CD14-positive monocyte (primary cell): ENCODE measurements at regions not wholly inside any gene's neighbourhood (a gene's known extent, or its start where the extent isn't known, plus 50 kb on each side); places are given as distances from the start of the nearest gene placed in this dataset.

Experiments used
- DNase-seq, 3 donors: peaks; one replicate each; pipeline ENCODE4 v3.0.0-alpha.2; 2011 to 2022
- H2AFZ ChIP-seq: 2 replicates; pipeline ENCODE4 v1.6.0; 2012; ENCODE audit warnings: mild to moderate bottlenecking, low read depth, low read length, inconsistent platforms; ENCODE audit not compliant: insufficient read depth, poor library complexity, severe bottlenecking
- H3K27ac ChIP-seq, 2 donors: 1 replicate in 1 of 2; 2 replicates in 1 of 2; pipeline ENCODE4 v1.5.1; 2012 to 2013; ENCODE audit warnings: low read length in 2 of 2, control low read depth in 1 of 2, inconsistent platforms in 1 of 2, low read depth in 1 of 2, mild to moderate bottlenecking in 1 of 2
- H3K27me3 ChIP-seq, 2 donors: one replicate each; pipeline versions ENCODE4 v1.6.0 to v1.6.1; 2011 to 2013; ENCODE audit warnings: low read length in 2 of 2; ENCODE audit not compliant: control insufficient read depth in 2 of 2, insufficient read depth in 2 of 2
- H3K36me3 ChIP-seq, 2 donors: replicated peaks in 1 of 2; 1 replicate in 1 of 2; 2 replicates in 1 of 2; pipeline versions ENCODE4 v1.5.1 to v1.6.1; 2012 to 2013; ENCODE audit warnings: low read length in 2 of 2, control low read depth in 1 of 2, inconsistent platforms in 1 of 2, mild to moderate bottlenecking in 1 of 2; ENCODE audit not compliant: insufficient read depth in 2 of 2, control insufficient read depth in 1 of 2
- H3K4me1 ChIP-seq, 2 donors: 1 replicate in 1 of 2; 2 replicates in 1 of 2; pipeline versions ENCODE4 v1.5.1 to v1.6.1; 2012 to 2013; ENCODE audit warnings: low read length in 2 of 2, control low read depth in 1 of 2, inconsistent platforms in 1 of 2, mild to moderate bottlenecking in 1 of 2, moderate library complexity in 1 of 2; ENCODE audit not compliant: insufficient read depth in 2 of 2, control insufficient read depth in 1 of 2
- H3K4me2 ChIP-seq: replicated peaks from 2 replicates; pipeline ENCODE3; 2012; ENCODE audit warnings: low read length, moderate library complexity, mild to moderate bottlenecking; ENCODE audit not compliant: poor library complexity, severe bottlenecking; ENCODE audit errors: extremely low read depth
- H3K4me3 ChIP-seq, 3 experiments: fragments of 200-600 bp in 1 of 3; sonication (generic) in 1 of 3; replicated peaks in 1 of 3; 1 replicate in 2 of 3; 2 replicates in 1 of 3; pipeline ENCODE4 v1.5.1; 2011 to 2013; ENCODE audit warnings: low read length in 3 of 3, mild to moderate bottlenecking in 3 of 3, control low read depth in 2 of 3, low read depth in 2 of 3, inconsistent platforms in 1 of 3, moderate library complexity in 1 of 3
- H3K79me2 ChIP-seq: 2 replicates; pipeline ENCODE4 v1.6.0; 2012; ENCODE audit warnings: mild to moderate bottlenecking, control low read depth, inconsistent platforms, low read length, moderate library complexity; ENCODE audit not compliant: insufficient read depth
- H3K9ac ChIP-seq: 2 replicates; pipeline ENCODE4 v1.6.0; 2017; ENCODE audit warnings: low read length, mild to moderate bottlenecking; ENCODE audit not compliant: insufficient read depth, poor library complexity, severe bottlenecking
- H3K9me3 ChIP-seq, 2 donors: replicated peaks in 1 of 2; 1 replicate in 1 of 2; 2 replicates in 1 of 2; pipeline versions ENCODE4 v1.5.1 to v1.6.1; 2012 to 2013; ENCODE audit warnings: low read length in 2 of 2, control low read depth in 1 of 2; ENCODE audit not compliant: control insufficient read depth in 1 of 2, insufficient read depth in 1 of 2
- H4K20me1 ChIP-seq: 2 replicates; pipeline ENCODE4 v1.6.0; 2012; ENCODE audit warnings: mild to moderate bottlenecking, low read length, control low read depth, moderate library complexity; ENCODE audit not compliant: insufficient read depth
- H3K27ac Mint-ChIP-seq, 7 donors: one replicate each; pipeline ENCODE4 v1.8.0; 2020; ENCODE audit warnings: mild to moderate bottlenecking in 7 of 7, mixed read lengths in 7 of 7, moderate library complexity in 6 of 7, inconsistent platforms in 2 of 7
- H3K27me3 Mint-ChIP-seq, 3 donors: one replicate each; pipeline ENCODE4 v1.8.0; 2021 to 2022; ENCODE audit warnings: low read depth in 3 of 3, mild to moderate bottlenecking in 3 of 3, mixed read lengths in 3 of 3, moderate library complexity in 3 of 3, inconsistent platforms in 1 of 3
- H3K36me3 Mint-ChIP-seq, 2 donors: one replicate each; pipeline ENCODE4 v1.8.0; 2020; ENCODE audit warnings: mixed read lengths in 2 of 2, inconsistent platforms in 1 of 2, mild to moderate bottlenecking in 1 of 2
- H3K4me1 Mint-ChIP-seq: one replicate; pipeline ENCODE4 v1.8.0; 2020; ENCODE audit warnings: mild to moderate bottlenecking, mixed read lengths
- H3K4me3 Mint-ChIP-seq, 2 donors: one replicate each; pipeline ENCODE4 v1.8.0; 2020; ENCODE audit warnings: mild to moderate bottlenecking in 2 of 2, mixed read lengths in 2 of 2, moderate library complexity in 1 of 2
- H3K9me3 Mint-ChIP-seq, 7 donors: one replicate each; pipeline ENCODE4 v1.8.0; 2020 to 2022; ENCODE audit warnings: mixed read lengths in 7 of 7, mild to moderate bottlenecking in 6 of 7, moderate library complexity in 6 of 7, inconsistent platforms in 2 of 7
- CTCF ChIP-seq: fragments of 200-600 bp; IDR thresholded peaks from one replicate; pipeline ENCODE4 v1.8.0; 2022; ENCODE audit warnings: antibody characterized with exemption, mild to moderate bottlenecking
- WGBS: methylation state at CpG from one replicate; pipeline ENCODE4 v1.1.5; 2013; ENCODE audit warnings: missing lambda C conversion rate; ENCODE audit not compliant: insufficient coverage; 5-methylcytosine and 5-hydroxymethylcytosine counted together
- intact Hi-C, 2 donors: fragments of 100-400 bp; cut with micrococcal nuclease; formaldehyde crosslinking; loops; one replicate each; pipeline versions ENCODE4 v1.15.0 to v1.15.1; 2023

DNA sequence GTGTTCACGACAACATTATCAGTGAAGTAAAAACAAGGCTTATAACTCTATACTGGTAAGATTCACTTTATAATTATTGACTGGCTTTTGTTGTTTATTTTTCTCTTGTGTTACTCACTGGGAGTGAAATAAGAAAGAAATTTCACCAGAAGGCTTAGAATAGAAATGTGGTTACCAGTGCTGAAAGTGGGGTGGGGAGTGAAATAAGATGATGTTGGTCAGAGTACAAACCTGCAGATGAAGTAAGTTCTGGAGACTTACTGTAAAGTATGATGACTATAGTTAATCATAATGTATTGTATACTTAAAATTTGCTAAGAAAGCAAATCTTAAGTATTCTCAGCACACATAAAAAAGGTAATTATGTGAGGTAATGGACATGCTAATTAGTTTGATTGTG, 198.4 kb downstream of the KLHL28 start:
- DNase-seq: no peak
- Histone ChIP-seq H3K27me3 (no peaks in the 10 kb centered on the region), H2AFZ (no peak overlapping the region), H4K20me1 (no peaks in the 10 kb centered on the region), H3K27ac (no peak overlapping the region), H3K36me3 (no peaks in the 10 kb centered on the region), H3K4me1 (no peaks in the 10 kb centered on the region), H3K4me3 (no peak overlapping the region), H3K9me3 (no peaks in the 10 kb centered on the region), H3K79me2 (no peaks in the 10 kb centered on the region), H3K4me2 (no peak overlapping the region), H3K9ac (no peak overlapping the region)
- WGBS: no CpG with 5 or more reads among the region's 1 CpG
- no peak overlapping the region for H3K4me3 Mint-ChIP-seq
- peaks cover 0 to 3% (median 0%) of the 10 kb centered on the region in 7 donors for H3K9me3 Mint-ChIP-seq
- no peak for TF ChIP-seq CTCF
- H3K27ac Mint-ChIP-seq: no peak overlapping the region
- intact Hi-C loops: no loop called here
- H3K27me3 Mint-ChIP-seq: peaks cover 0 to 2% (median 0%) of the 10 kb centered on the region in 3 donors
- no peaks in the 10 kb centered on the region for H3K4me1 Mint-ChIP-seq
- no peaks in the 10 kb centered on the region for H3K36me3 Mint-ChIP-seq

DNA sequence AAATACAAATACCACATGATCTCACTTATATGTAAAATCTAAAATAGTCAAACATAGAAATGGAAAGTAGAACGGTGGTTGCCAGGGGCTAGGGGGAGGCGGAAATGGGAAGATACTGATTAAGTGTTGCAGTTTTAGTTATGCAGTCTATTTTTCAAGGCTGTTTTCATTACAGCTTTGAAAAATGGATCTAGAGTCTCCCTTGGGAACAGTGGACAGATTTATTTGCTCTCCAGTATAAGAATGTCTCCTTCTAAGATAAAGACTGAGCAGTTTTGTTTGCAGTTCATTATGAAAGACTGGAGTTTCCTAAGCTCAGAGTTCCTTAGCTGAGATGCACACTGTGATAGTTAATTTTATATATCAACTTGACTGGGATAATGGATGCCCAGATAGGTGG, 202.5 kb downstream of the KLHL28 start:
- Histone ChIP-seq H3K4me2 (no peak overlapping the region), H3K36me3 (no peaks in the 10 kb centered on the region), H2AFZ (no peak overlapping the region), H3K4me3 (no peak overlapping the region), H3K9ac (no peak overlapping the region), H3K4me1 (no peaks in the 10 kb centered on the region), H4K20me1 (no peaks in the 10 kb centered on the region), H3K9me3 (no peaks in the 10 kb centered on the region), H3K27ac (no peak overlapping the region), H3K79me2 (no peaks in the 10 kb centered on the region), H3K27me3 (no peaks in the 10 kb centered on the region)
- no peak for DNase-seq
- Mint-ChIP-seq H3K27me3 (no peaks in the 10 kb centered on the region), H3K36me3 (no peaks in the 10 kb centered on the region), H3K4me3 (no peak overlapping the region), H3K9me3 (peaks cover 0 to 3% (median 0%) of the 10 kb centered on the region in 7 donors), H3K27ac (no peak overlapping the region), H3K4me1 (no peaks in the 10 kb centered on the region)
- no peak for TF ChIP-seq CTCF
- no CpG with 5 or more reads among the region's 2 CpGs for whole genome bisulfite sequencing
- intact Hi-C loops: no loop called here
